Suprapubic skin (tissue), 4 donors: ENCODE measurements at regions not wholly inside any gene's neighbourhood (a gene's known extent, or its start where the extent isn't known, plus 50 kb on each side); places are given as distances from the start of the nearest gene placed in this dataset.
"Not testable (repeated sequence)": the region's sequence is repeated elsewhere in the genome, so short reads cannot be mapped to it uniquely, and the experiment has no call there.

Source experiments
- DNase-seq, 2 donors: peaks; one replicate each; pipeline ENCODE4 v3.0.0-alpha.2; 2019; ENCODE audit warnings: low spot score in 2 of 2
- H3K27ac ChIP-seq: fragments of 200-600 bp; sonication (generic); one replicate; pipeline ENCODE4 v1.5.1; 2019
- H3K27me3 ChIP-seq: fragments of 200-600 bp; sonication (generic); one replicate; pipeline ENCODE4 v1.5.1; 2019
- H3K36me3 ChIP-seq: fragments of 200-600 bp; sonication (generic); one replicate; pipeline ENCODE4 v1.5.1; 2019
- H3K4me1 ChIP-seq: fragments of 200-600 bp; sonication (generic); one replicate; pipeline ENCODE4 v1.5.1; 2019
- H3K4me3 ChIP-seq: fragments of 200-600 bp; sonication (generic); one replicate; pipeline ENCODE4 v1.5.1; 2019; ENCODE audit warnings: mild to moderate bottlenecking
- H3K9me3 ChIP-seq: fragments of 200-600 bp; sonication (generic); one replicate; pipeline ENCODE4 v1.5.1; 2019
- CTCF ChIP-seq, 2 donors: fragments of 200-600 bp in 1 of 2; fragments of 450-650 bp in 1 of 2; sonication (generic) in 1 of 2; IDR thresholded peaks; one replicate each; pipeline ENCODE4 v1.5.1; 2016 to 2019; ENCODE audit warnings: antibody characterized with exemption in 2 of 2, mild to moderate bottlenecking in 1 of 2, moderate library complexity in 1 of 2
- EP300 ChIP-seq: sonication (generic); formaldehyde crosslinking; IDR thresholded peaks from one replicate; pipeline ENCODE4 v1.6.1; 2017; ENCODE audit warnings: antibody characterized with exemption
- POLR2A ChIP-seq, 2 donors: fragments of 450-650 bp; IDR thresholded peaks; one replicate each; pipeline ENCODE4 v1.6.1; 2017; ENCODE audit warnings: antibody characterized with exemption in 2 of 2, mild to moderate bottlenecking in 2 of 2, moderate library complexity in 2 of 2
- POLR2AphosphoS5 ChIP-seq, 3 donors: sonication (generic); formaldehyde crosslinking; IDR thresholded peaks; one replicate each; pipeline ENCODE4 v1.6.1; 2017; ENCODE audit warnings: antibody characterized with exemption in 3 of 3
- WGBS: methylation state at CpG from one replicate; pipeline ENCODE4 v1.1.5; 2018; 5-methylcytosine and 5-hydroxymethylcytosine counted together

- no peak for TF ChIP-seq EP300
- TF ChIP-seq POLR2AphosphoS5 (IDR thresholded peaks at IDR 0.05), result no peak
- TF ChIP-seq POLR2A (IDR thresholded peaks at IDR 0.05), result no peak
- no peak for TF ChIP-seq CTCF (IDR thresholded peaks at IDR 0.05)
- Histone ChIP-seq H3K4me3 (no peak overlapping the region), H3K27ac (no peak overlapping the region), H3K4me1 (no peaks in the 10 kb centered on the region), H3K27me3 (no peaks in the 10 kb centered on the region), H3K36me3 (no peaks in the 10 kb centered on the region), H3K9me3 (no peaks in the 10 kb centered on the region)
- 71% methylated on average over 4 of the region's 4 CpGs for WGBS
- DNase-seq, result no peak
Observed at GRCh38 chr15:53033709-53034108, 243.6 kb upstream of the ONECUT1 start.

GRCh38 chr15:53031469-53031868, 241.3 kb upstream of the ONECUT1 start:
- Histone ChIP-seq H3K9me3 (no peaks in the 10 kb centered on the region), H3K4me1 (no peaks in the 10 kb centered on the region), H3K4me3 (no peak overlapping the region), H3K27ac (no peak overlapping the region), H3K27me3 (no peaks in the 10 kb centered on the region), H3K36me3 (no peaks in the 10 kb centered on the region)
- no peak for DNase-seq
- TF ChIP-seq POLR2A (IDR thresholded peaks at IDR 0.05) (no peak), CTCF (IDR thresholded peaks at IDR 0.05) (no peak), EP300 (no peak), POLR2AphosphoS5 (IDR thresholded peaks at IDR 0.05) (no peak)
- WGBS, result 74% methylated on average over 1 of the region's 1 CpG

- no peak for TF ChIP-seq CTCF (IDR thresholded peaks at IDR 0.05)
- TF ChIP-seq POLR2AphosphoS5 (IDR thresholded peaks at IDR 0.05), result no peak
- TF ChIP-seq EP300, result no peak
- no peak for TF ChIP-seq POLR2A (IDR thresholded peaks at IDR 0.05)
- H3K4me3 ChIP-seq, result no peak overlapping the region
- H3K9me3 ChIP-seq, result peaks cover 6% of the 10 kb centered on the region
- H3K27me3 ChIP-seq, result no peaks in the 10 kb centered on the region
- WGBS, result 73% methylated on average over 4 of the region's 4 CpGs
- no peak overlapping the region for H3K27ac ChIP-seq
- DNase-seq, result no peak
- H3K4me1 ChIP-seq, result no peaks in the 10 kb centered on the region
- no peaks in the 10 kb centered on the region for H3K36me3 ChIP-seq
Observed at GRCh38 chr15:53022788-53023187, 232.7 kb upstream of the ONECUT1 start.

GRCh38 chr15:53013329-53013728, 223.2 kb upstream of the ONECUT1 start:
- DNase-seq, result no peak
- no peak overlapping the region for H3K4me3 ChIP-seq
- no peaks in the 10 kb centered on the region for H3K4me1 ChIP-seq
- TF ChIP-seq POLR2A (IDR thresholded peaks at IDR 0.05) (no peak), EP300 (no peak), CTCF (IDR thresholded peaks at IDR 0.05) (no peak), POLR2AphosphoS5 (IDR thresholded peaks at IDR 0.05) (no peak)
- 87% methylated on average over 2 of the region's 2 CpGs for WGBS
- no peak overlapping the region for H3K27ac ChIP-seq
- no peaks in the 10 kb centered on the region for H3K36me3 ChIP-seq
- H3K27me3 ChIP-seq, result no peaks in the 10 kb centered on the region
- H3K9me3 ChIP-seq, result peaks cover 5% of the 10 kb centered on the region

- DNase-seq, result not testable (repeated sequence)
- 97% methylated on average over 2 of the region's 2 CpGs for WGBS
Observed at GRCh38 chr15:53011779-53012178, 221.6 kb upstream of the ONECUT1 start.

GRCh38 chr15:53009093-53009492, 219.0 kb upstream of the ONECUT1 start:
- DNase-seq, result no peak
- Histone ChIP-seq H3K27ac (no peak overlapping the region), H3K36me3 (no peaks in the 10 kb centered on the region), H3K9me3 (peaks cover 5% of the 10 kb centered on the region), H3K4me3 (no peak overlapping the region), H3K4me1 (no peaks in the 10 kb centered on the region), H3K27me3 (no peaks in the 10 kb centered on the region)
- TF ChIP-seq CTCF (IDR thresholded peaks at IDR 0.05) (no peak), POLR2A (IDR thresholded peaks at IDR 0.05) (no peak), EP300 (no peak), POLR2AphosphoS5 (IDR thresholded peaks at IDR 0.05) (no peak)
- WGBS, result 78% methylated on average over 1 of the region's 1 CpG

More at GRCh38 chr15:53011779-53012178, 221.6 kb upstream of the ONECUT1 start:
- H3K27ac ChIP-seq, H3K36me3 ChIP-seq, H3K4me1 ChIP-seq, H3K27me3 ChIP-seq, H3K4me3 ChIP-seq, H3K9me3 ChIP-seq: not testable (repeated sequence)
